Esophagus muscularis mucosa (tissue), 4 donors: ENCODE measurements at regions not wholly inside any gene's neighbourhood (a gene's known extent, or its start where the extent isn't known, plus 50 kb on each side); places are given as distances from the start of the nearest gene placed in this dataset.

Experiments used
- CTCF ChIP-seq, 3 experiments: fragments of 200-600 bp in 2 of 3; fragments of 450-650 bp in 1 of 3; sonication (generic) in 2 of 3; IDR thresholded peaks; one replicate each; pipeline ENCODE4 v1.5.1; 2017 to 2019; ENCODE audit warnings: antibody characterized with exemption in 3 of 3, mild to moderate bottlenecking in 2 of 3, moderate library complexity in 1 of 3
- EP300 ChIP-seq: sonication (generic); formaldehyde crosslinking; IDR thresholded peaks from one replicate; pipeline ENCODE4 v1.6.1; 2017; ENCODE audit warnings: antibody characterized with exemption
- POLR2A ChIP-seq: fragments of 450-650 bp; IDR thresholded peaks from one replicate; pipeline ENCODE4 v1.6.1; 2017; ENCODE audit warnings: antibody characterized with exemption, moderate library complexity, mild to moderate bottlenecking, low read depth
- POLR2AphosphoS5 ChIP-seq, 2 donors: sonication (generic); formaldehyde crosslinking; IDR thresholded peaks; one replicate each; pipeline ENCODE4 v1.6.1; 2017; ENCODE audit warnings: antibody characterized with exemption in 2 of 2

GRCh38 chr10:64450312-64450711, 929.1 kb downstream of the REEP3 start:
- no peak for TF ChIP-seq CTCF (IDR thresholded peaks at IDR 0.05)
- no peak for TF ChIP-seq POLR2A
- no peak for TF ChIP-seq POLR2AphosphoS5 (IDR thresholded peaks at IDR 0.05)
- TF ChIP-seq EP300: no peak
